GM21381 (cell line): ENCODE measurements at regions not wholly inside any gene's neighbourhood (a gene's known extent, or its start where the extent isn't known, plus 50 kb on each side); places are given as distances from the start of the nearest gene placed in this dataset.
"Not testable (repeated sequence)": the region's sequence is repeated elsewhere in the genome, so short reads cannot be mapped to it uniquely, and the experiment has no call there.

Experiments
- ATAC-seq: cut with Tn5 transposase; IDR thresholded peaks from one replicate; pipeline ENCODE4 v1.9.1; 2021; ENCODE audit warnings: mild to moderate bottlenecking, moderate library complexity; ENCODE audit not compliant: unreplicated experiment

DNA sequence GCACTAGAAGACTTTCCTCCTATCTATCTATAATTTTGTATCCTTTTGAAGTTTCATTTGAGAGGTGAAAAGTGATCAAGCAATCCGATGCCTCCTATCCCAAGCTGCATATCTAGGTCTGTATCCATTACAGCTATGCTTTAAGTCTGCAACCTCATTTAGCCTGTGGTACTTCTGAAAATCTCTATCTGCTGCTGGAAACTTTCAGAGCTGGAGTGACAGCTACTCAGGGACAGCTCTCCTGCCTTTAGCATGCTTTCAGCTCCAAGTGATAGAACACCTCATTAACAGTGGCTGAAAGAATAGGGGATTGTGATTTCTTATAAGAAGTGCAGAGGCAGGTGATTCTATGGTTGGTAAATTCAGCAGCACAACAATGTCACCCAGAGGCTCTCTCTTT lies 1153.5 kb downstream of the AACS start:
- ATAC-seq = no peak

DNA sequence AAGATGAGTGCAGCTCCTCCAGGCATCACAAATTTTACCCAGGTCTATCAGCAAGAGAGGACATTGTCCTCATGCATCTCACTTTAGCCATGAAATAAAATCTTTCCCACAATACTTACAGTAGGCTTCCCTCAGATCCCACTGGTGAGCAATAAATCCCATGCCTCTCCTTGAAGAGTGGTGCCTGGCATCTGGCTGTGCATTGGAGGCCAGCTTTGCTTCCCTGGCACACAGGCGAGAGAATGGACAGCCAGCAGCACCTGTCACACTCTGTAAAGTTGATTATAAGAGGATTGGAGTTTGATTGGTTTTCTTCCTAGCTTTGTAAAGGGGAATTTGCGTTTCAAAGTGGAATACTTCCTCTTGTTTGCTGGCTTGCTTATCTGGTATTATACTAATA lies 1153.9 kb downstream of the AACS start:
- ATAC-seq = no peak

DNA sequence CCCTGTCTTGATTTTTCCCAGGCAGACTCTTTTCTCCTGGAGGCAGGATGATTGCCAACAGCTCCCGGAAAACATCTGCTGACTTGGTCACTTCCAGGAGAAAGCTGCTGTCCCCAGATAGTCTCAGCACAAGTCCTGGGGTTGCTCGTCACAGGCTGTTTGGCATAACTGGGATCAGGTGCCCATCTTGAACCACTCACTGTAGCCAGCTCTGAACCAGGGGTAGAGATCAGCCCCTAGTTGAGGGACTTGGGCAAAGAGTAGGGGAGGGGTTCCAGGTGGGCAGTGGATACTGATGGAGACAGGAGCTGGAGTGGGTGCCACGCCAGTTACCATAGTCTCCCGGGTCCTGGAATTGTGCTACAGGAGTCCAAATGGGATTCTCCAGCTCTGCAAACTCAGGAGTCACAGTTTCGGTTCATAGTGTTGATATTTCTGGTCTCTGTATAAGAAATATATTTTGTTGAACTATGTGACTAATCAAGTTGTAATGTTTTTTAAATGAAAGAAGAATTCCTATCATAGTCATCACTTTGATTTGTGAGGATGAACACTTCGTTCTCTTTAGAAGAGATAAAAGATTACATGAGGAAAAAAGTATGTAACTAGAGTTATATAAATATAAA lies 1154.5 kb downstream of the AACS start:
- ATAC-seq = no peak

DNA sequence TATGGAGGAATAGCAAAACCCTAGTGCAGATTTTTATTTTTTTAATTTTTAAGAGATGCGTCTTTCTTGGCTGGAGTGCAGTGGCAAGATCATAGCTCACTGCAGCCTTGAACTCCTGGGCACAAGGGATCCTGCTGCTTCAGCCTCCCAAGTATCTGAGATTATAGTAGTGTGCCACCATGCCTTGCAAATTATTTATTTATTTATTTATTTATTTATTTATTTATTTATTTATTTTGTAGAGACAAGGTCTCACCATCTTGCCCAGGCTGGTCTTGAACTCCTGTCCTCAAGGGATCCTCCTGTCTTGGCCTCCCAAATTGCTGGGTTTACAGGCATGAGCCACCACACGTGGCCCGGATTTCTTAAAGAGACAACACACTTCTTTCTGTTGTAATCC lies 1158.8 kb downstream of the AACS start:
- no peak for ATAC-seq

DNA sequence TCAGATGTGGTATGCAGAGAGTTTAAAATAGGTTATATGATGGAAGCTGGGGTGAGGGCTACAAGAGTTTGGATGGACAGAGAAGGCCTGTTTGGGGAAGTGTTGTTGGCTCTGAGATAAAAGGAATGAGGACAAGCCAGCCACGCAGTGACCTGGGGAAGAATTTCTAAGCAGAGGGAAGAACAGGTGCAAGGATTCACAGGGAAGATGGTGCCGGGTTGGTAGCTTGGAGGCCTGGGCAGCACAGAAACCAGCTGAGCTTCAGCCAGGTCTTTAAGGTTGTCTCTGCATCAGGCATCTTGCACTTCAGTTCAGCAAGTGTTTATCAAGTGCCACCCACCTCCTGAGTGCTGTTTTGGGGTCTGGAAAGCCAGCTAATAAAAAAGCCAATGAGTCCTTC lies 1163.7 kb downstream of the AACS start:
- no peak for ATAC-seq

DNA sequence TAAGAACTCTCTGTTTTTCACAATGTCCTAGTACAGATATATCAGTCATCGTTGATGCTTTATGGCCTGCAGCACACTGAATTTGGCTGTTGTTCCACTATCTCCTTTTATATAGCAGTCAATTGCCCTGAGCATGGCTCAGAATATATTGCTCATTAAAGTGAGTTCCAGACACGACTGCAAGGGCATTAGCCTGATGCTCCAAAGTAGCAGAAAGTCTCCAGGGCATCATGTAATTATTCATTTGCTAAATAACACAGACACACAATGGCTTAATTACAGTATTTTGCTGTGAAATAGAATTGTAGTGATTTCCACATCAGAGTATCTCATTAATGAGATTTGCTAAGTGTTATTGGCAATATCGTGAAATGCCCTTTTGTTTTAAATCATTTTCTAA lies 1167.5 kb downstream of the AACS start:
- ATAC-seq = no peak

DNA sequence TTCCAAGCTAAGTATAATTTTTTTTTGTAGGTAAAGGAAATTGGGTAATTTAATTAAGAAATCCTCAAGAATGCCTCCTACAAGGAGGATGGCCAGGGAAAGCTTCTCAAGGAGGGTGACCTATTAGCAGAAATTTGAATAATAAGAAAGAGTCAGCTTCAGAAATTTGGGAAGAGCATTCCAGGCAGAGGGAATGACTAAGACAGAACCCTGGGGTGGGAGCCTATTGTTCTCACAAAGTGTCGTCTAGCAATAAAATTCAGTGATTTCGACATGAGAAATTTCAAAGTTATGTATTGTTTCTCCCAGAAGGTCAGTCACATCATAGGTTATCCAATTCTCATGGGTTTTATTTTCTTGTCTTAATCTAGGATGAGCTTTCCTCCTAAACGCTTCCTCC lies 1168.4 kb downstream of the AACS start:
- no peak for ATAC-seq

DNA sequence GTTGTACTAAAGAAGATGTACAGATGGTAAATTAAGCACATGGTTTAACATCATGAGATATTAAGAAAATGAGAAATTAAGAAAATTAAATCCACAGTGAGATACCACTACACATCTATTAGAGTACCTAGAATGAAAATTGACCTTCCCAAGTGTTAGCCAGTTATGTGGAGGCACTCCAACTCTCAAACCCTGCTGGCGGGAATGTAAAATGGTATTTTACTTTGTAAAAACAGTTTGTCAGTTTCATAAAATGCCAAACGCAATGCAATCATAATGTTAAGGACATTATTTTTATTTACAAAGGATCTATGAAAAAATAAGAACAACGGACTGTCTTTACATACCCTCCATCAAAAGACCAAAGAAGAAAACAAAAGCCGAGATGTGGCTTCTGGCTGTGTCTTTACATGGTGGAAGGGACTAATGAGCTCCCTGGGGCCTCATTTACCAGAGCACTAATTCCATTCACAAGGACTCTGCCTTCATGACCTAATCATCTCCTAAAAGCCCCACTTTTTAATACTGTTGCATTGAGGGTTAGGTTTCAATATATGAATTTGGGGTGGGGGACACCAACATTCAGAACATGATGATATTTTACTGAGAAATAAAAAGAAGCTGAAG lies 1178.7 kb downstream of the AACS start:
- ATAC-seq = no peak

DNA sequence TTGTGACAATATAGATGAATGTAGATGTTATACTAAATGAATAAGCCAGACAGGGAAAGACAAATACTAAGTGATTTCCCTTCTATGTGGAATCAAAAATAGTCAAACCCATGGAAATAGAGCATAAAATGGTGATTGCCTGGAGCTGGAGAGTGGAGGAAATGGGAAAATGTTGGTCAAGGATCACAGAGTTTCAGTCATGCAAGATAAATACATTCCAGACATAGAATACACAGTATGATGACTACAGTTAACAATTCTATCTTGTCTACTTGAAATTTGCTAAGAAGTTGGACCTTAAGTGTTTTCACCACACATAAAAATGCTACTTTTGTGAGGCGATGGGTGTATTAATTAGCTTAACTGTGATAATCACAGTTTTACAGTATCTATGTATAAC lies 1182.7 kb downstream of the AACS start:
- ATAC-seq = no peak

DNA sequence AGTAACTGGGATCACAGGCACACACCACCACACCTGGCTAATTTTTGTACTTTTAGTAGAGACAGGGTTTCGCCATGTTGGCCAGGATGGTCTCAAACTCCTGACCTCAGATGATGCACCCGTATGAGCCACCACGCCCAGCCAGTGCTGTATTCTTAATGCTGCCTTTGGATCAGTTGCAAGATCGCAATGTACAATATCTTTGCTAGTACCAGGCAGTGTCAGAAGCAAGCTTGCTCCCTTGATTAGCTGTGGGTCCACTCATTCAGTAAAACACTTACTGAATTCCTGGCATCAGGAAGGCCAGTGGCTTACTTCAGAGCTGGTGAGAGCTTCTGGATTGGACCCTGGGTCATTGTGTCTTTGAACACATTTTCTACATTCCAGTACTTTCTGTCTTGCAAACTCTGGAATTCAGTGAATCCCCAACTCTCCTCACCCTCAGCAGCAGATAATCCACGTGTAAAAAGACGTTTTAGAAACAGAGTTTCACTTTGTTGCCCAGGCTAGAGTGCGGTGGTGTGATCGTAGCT lies 1183.7 kb downstream of the AACS start:
- ATAC-seq = no peak

DNA sequence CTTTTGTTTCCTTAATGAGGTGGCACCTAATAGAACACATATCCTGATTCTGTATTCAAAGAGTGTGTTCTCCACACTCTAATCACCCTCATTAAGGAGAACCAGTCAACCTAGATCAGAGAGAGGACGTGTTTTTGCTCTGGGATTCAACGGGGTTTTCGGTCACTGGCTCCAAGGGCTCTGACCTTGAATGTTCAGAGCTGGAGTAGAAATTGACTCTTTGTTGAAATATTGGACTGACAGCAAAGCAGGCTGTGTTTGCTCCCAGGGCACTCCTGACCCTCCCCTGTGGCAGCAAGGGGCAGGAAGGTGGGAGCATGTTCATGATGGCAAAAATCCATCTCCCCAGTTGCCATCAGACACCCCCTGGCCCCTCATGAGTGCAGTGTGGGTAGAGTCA lies 1193.0 kb downstream of the AACS start:
- ATAC-seq = no peak

DNA sequence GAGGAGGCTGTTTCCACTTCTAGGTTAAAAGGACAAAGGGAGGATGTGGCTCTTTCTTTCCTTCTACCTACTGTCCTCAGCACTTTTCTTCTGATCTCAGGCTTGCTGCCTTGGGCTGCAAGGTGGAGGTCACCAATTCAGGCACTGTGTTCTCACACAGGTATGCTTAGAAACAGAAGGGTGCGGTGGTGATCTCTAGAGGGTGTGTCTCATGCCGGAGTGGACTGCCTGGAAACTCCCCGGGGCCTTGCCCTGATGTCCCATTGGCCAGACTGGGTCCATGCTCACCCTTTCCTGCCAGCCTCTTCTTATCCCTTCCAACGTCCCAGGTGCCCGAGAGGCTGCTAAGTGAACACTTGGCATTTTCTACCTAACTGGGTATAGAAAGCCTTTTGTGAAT lies 1197.6 kb downstream of the AACS start:
- ATAC-seq = no peak

DNA sequence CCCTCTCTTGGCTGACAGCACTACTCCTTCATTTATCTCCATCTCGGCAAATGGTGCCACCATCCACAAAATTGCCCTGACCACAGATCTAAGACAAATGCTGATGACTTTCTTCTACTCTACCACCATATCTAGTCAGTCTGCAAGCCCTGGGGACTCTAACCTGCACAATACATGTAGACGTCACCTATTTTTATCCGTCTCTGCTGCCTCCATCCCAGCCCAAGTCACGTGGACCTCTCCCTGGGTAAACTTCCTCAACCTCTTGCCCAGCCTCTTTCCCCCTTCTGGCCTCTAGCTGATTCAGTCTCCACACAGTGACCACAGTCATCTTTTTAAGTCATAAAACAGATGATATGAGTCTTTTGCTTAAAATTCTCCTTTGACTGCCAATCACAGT lies 1203.0 kb downstream of the AACS start:
- no peak for ATAC-seq

DNA sequence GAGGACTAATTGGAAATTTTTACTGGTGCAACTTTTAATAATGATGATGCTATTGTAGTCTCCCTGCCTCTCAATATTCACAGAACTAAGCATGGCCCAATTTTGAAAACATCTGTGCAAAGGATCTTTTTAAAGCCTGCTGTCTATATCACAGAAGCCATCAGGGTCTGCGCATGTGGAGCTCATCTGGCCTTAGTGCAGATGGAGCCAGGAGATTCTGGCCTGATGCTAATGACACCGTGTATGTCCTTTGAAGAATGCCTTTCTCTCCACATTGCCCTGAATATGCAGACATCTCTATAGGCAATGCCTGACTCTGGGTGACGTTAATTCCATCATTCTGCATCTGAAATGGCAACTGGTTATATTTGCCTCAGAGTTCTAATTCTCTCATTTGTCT lies 1205.9 kb downstream of the AACS start:
- ATAC-seq = no peak

DNA sequence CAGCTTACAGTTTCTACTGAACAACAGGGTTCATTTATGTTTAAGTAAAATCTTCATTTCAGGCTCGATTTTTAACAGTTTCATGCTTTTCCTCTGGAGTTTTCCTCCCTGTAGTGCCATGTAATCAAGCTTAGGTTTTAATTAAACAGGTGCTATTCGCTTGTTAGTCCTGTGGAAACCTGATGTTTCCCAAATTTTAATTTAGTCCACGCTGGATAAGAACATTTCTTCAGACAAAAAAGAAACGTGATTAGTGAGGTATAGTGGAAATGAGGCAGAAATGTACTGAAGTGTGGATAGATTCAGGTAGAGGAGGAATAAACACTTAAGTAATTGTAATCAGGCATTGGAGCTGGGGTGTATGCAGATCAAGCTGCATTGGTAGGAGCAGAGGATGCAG lies 1217.5 kb downstream of the AACS start:
- ATAC-seq = no peak

DNA sequence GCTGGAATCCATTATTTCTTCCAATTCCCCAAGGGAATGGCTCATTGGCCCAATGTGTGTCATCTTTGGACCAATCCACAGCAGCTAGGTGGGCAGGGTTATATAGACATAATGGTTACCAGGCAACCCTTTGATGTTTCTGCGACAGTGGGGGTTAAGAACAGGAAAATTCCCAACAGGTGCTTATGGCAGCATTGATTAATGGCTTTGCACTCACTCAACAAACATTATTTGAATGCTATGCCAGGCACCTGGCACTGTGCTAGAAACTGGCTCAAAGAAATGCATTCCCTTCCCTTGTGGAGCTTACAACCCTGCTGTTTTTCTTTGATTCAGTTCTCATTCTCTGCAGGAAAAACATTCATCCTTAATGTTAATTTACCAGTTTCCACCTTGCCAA lies 1221.0 kb downstream of the AACS start:
- ATAC-seq = no peak

DNA sequence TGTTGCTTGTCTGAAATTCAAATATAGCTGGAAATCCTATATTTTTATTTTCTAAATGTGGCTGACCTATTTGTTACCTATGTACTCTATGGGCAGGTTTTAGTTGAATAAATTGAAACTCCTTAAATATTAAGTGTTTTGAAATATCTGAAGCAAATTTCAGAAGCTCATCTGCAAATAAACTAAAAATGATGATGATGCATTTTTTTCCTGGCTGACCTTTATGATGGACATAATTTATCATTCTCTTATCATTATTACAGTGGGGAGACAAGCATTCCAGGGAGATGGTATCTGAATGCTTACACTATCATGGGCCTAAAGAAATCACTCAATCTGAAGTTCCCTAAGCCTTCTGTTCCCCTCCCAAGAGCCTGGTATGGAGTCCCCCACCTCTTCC lies 1225.2 kb downstream of the AACS start:
- no peak for ATAC-seq

DNA sequence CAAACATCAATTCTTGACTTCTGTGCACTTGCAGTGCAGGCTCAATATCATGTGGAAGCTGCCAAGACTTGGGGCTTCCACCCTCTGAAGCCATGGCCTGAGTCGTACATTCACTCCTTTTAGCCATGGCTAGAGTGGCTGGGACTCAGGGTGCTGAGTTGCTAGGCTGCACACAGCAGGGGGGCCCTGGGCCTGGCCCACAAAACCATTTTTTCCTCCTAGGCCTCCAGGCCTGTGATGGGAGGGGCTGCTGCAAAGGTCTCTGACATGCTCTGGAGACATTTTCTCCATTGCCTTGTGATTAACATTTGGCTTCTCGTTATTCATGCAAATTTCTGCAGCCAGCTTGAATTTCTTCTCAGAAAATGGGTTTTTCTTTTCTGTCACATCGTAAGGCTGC lies 1226.8 kb downstream of the AACS start:
- ATAC-seq = not testable (repeated sequence)

DNA sequence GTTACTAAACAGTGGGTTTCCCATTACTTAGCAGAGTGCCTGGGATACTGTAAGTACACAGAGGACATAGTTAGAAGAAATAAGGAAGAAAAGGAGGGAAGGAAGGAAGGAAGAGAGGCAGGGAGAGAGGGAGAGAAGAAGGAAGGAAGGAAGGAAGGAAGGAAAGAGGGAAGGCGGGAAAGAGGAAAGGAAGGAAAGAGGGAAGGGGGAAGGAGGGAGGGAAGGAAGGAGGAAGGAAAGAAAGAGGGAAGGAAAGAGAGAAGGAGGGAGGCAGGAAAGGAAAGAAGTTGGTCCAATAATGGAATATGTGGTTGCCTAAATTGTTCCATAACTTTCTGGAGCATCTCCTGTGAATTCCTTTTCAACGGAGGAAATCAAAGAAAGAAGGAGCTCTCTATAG lies 1230.4 kb downstream of the AACS start:
- no peak for ATAC-seq

DNA sequence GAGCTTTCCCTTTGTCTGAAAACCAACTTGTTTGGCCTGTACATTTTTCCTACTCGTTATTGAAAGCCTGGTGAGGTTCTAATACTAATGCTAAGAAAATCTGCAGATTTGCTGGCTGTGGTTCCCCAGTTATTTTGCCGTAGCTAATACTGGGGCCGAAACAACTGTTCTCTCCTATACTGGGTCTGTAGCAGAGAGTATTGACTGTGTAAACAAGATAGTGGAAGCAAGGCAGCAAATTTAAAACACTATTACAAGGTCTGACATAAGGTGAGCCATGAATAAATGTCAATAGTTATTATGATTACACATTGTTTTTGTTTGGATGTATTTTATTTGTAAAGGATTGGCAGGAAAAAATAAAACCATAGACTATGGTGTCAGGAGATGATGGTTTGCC lies 1244.0 kb downstream of the AACS start:
- ATAC-seq = no peak

DNA sequence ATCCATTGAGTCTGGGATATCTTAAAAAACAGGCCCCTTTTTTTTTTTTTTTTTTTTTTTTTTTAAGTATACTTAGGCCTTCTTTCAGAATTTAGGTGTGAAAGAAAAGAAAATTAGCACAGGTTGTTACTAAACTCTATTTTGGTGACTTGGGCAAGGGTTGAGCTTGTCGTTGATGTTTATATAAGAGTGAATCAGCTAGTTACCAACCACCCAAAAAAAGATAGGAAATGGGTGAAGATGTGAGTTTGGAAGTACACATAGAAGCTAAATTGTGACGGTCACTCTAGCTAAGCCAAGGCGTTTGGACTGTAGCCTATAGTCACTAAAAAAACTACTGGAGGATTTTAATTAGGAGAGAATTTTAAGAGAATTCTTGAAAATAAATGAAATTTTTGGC lies 1247.2 kb downstream of the AACS start:
- no peak for ATAC-seq

DNA sequence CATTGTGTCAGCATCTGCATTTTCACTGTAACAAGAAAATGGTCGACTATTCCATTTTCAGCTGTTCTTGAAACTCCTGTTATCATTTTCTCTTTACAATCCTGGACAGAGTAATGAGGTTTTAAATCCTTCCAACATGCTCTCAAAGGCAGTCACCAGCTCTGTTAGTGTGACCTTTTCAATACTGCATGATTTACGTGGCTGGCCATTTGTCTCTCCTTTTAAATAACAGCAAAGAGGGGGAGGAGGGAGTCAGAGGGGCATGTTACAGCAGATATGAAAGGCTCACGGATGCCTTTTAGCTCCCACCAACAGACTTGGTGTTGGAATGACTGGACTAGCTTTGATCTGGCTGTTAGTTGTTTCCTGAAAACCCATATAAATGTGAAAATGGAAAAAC lies 1251.2 kb downstream of the AACS start:
- ATAC-seq = no peak
